ENCODE measurements at regions not wholly inside any gene's neighbourhood (a gene's known extent, or its start where the extent isn't known, plus 50 kb on each side); places are given as distances from the start of the nearest gene placed in this dataset.

- peaks cover 32% of the 10 kb centered on the region for H3K9me1 ChIP-seq (ENCODE audit: insufficient read depth, low read length)
- in situ Hi-C loops (cut with MboI; ENCODE audit: low sequenced_read_pairs), result no loop called here
- peak overlapping the region; percentile 58 to 96; a peak in 3 of 4 replicates for H4K8ac ChIP-seq (ENCODE audit: low read depth in 2 of 2, low read length in 2 of 2)
- H2BK15ac ChIP-seq (ENCODE audit: low read depth, low read length), result peak overlapping the region; percentile 86; the same call in 2 of the 3 replicates
- WGBS, 2 experiments (ENCODE audit: extremely low coverage in 2 of 2, insufficient read length in 1 of 2), result 89% methylated on average over 21 of the region's 27 CpGs; no CpG with 5 or more reads in 1 of the 2 experiments
- peak overlapping the region; percentile 95; the same call in 1 of the 2 replicates for H3K23ac ChIP-seq (ENCODE audit: low read depth, low read length)
- no peaks in the 10 kb centered on the region for H3K36me3 ChIP-seq (ENCODE audit: control insufficient read depth, insufficient read depth, low read length)
- H4K5ac ChIP-seq (ENCODE audit: low read depth, low read length), result peak overlapping the region; percentile 96; the same call in 1 of the 2 replicates
- peak overlapping the region; percentile 3 for H2AK9ac ChIP-seq (replicated peaks; ENCODE audit: low read depth, low read length, poor library complexity)
- CTCF ChIA-PET, result no interaction called here
- no peak overlapping the region for H3K4me3 ChIP-seq (ENCODE audit: insufficient read depth, low read depth, low read length)
- H3K4me1 ChIP-seq (ENCODE audit: control insufficient read depth, insufficient read depth, low read length), result peaks cover 37% of the 10 kb centered on the region
- H3K4ac ChIP-seq (ENCODE audit: low read depth, low read length), result peak overlapping the region; percentile 98
- dilution Hi-C loops (cut with HindIII; ENCODE audit: low sequenced_read_pairs, unreplicated experiment), result no loop called here
- no peak for DNase-seq
- H3K9ac ChIP-seq (ENCODE audit: low read depth, low read length), result 0 out of 2 replicates have a peak overlapping the region, but pooled peaks have one; percentile 58
- H3K27me3 ChIP-seq (ENCODE audit: control insufficient read depth, insufficient read depth, low read length), result no peaks in the 10 kb centered on the region
- peak overlapping the region; percentile 100 for H2BK5ac ChIP-seq (ENCODE audit: low read depth, low read length, poor library complexity, severe bottlenecking)
- H2BK20ac ChIP-seq (ENCODE audit: low read depth, low read length), result peak overlapping the region; percentile 97
- H3K27ac ChIP-seq (ENCODE audit: insufficient read depth, low read length), result peak overlapping the region; percentile 89
- H3K79me1 ChIP-seq (ENCODE audit: low read depth in 1 of 2, low read length in 2 of 2), result peaks cover 0 to 15% of the 10 kb centered on the region in 2 experiments; a peak in 2 of 4 replicates
- no peak overlapping the region for H3K4me2 ChIP-seq (ENCODE audit: low read depth, low read length)
- H2BK120ac ChIP-seq (ENCODE audit: low read depth, low read length), result peak overlapping the region; percentile 98
- H3K18ac ChIP-seq (ENCODE audit: low read depth, low read length), result peak overlapping the region; percentile 99
- no peak for ATAC-seq (ENCODE audit: low read depth)
- H3K14ac ChIP-seq (replicated peaks; ENCODE audit: low read depth, low read length), result peak overlapping the region; percentile 96
- H3K9me3 ChIP-seq (ENCODE audit: control insufficient read depth, insufficient read depth, low read length), result no peaks in the 10 kb centered on the region
- H4K91ac ChIP-seq (ENCODE audit: insufficient read depth, low read depth, low read length), result peak overlapping the region; percentile 92
- POLR2A ChIA-PET (ENCODE audit: unreplicated experiment), result no interaction called here
- H4K20me1 ChIP-seq (ENCODE audit: insufficient read depth, low read length), result no peaks in the 10 kb centered on the region
- H2AK5ac ChIP-seq (ENCODE audit: low read depth, low read length), result peak overlapping the region; percentile 96
- intact Hi-C loops (cut with micrococcal nuclease), result no loop called here
- peak overlapping the region; percentile 67; the same call in 1 of the 2 replicates for H3K56ac ChIP-seq (ENCODE audit: extremely low read depth, insufficient read depth, low read length)
- no peak overlapping the region for H2AFZ ChIP-seq (replicated peaks; ENCODE audit: low read length, poor library complexity)
- TF ChIP-seq RAD21 (IDR thresholded peaks at IDR 0.05; ENCODE audit: low read length) (0 out of 2 replicates have a peak, but pooled peaks have one; percentile 16), CTCF (conservative IDR thresholded peaks at IDR 0.05; ENCODE audit: low read depth, low read length) (no peak), MXI1 (IDR thresholded peaks at IDR 0.05; ENCODE audit: borderline replicate concordance, low read depth, low read length) (no peak), SMC3 (IDR thresholded peaks at IDR 0.05; ENCODE audit: low read depth, low read length) (no peak)
- no TSS peak for BruUV-seq (replicated peaks)
Measured at GRCh38 chr7:88095-88926, 104.1 kb upstream of the FAM20C start.

Data from IMR-90 (cell line).